PC-9 (cell line): ENCODE measurements at regions not wholly inside any gene's neighbourhood (a gene's known extent, or its start where the extent isn't known, plus 50 kb on each side); places are given as distances from the start of the nearest gene placed in this dataset.

Source experiments
- BruUV-seq: library from RNA; stranded (reverse); fragments of 400-500 nt; replicated peaks from 2 replicates; lab custom pipeline; 2021; lab: Mats Ljungman, UMichigan
- CTCF ChIA-PET: fragments of 300-600 bp; sonication (Branson Sonifier 250); formaldehyde crosslinking; loops from one replicate; lab custom pipeline; 2022; ENCODE audit warnings: antibody characterized with exemption; lab: Charles Lee
- POLR2A ChIA-PET: fragments of 300-600 bp; sonication (Branson Sonifier 250); formaldehyde crosslinking; loops from one replicate; lab custom pipeline; 2022; ENCODE audit warnings: antibody characterized with exemption; ENCODE audit not compliant: unreplicated experiment; lab: Charles Lee
- DNase-seq, 2 experiments: peaks; one replicate each; pipeline versions ENCODE4 v3.0.0 to v3.0.0-alpha.2; 2015 to 2022; ENCODE audit warnings: mixed read lengths in 1 of 2
- H2AFZ ChIP-seq: fragments of 200-600 bp; sonication (generic); 2 replicates; pipeline ENCODE4 v1.8.1; 2017; ENCODE audit warnings: antibody characterized with exemption
- H3F3A ChIP-seq: fragments of 200-600 bp; sonication (generic); 2 replicates; pipeline ENCODE4 v1.8.1; 2017; ENCODE audit warnings: antibody characterized with exemption, mild to moderate bottlenecking, low read depth; ENCODE audit not compliant: insufficient read depth
- H3K27ac ChIP-seq: fragments of 200-600 bp; sonication (generic); 2 replicates; pipeline ENCODE4 v1.6.1; 2016; ENCODE audit warnings: mixed run types
- H3K27me3 ChIP-seq: fragments of 200-600 bp; sonication (generic); 2 replicates; pipeline ENCODE4 v1.6.1; 2016; ENCODE audit warnings: low read depth, mixed run types; ENCODE audit not compliant: insufficient read depth
- H3K36me3 ChIP-seq: fragments of 200-600 bp; sonication (generic); 2 replicates; pipeline ENCODE4 v1.6.1; 2016; ENCODE audit warnings: low read depth, mixed run types
- H3K4me1 ChIP-seq: fragments of 200-600 bp; sonication (generic); replicated peaks from 2 replicates; pipeline ENCODE4 v1.6.1; 2016; ENCODE audit warnings: mixed run types; ENCODE audit not compliant: insufficient read depth
- H3K4me2 ChIP-seq: fragments of 200-600 bp; sonication (generic); 2 replicates; pipeline ENCODE4 v1.6.1; 2017; ENCODE audit warnings: mixed run types
- H3K4me3 ChIP-seq: fragments of 200-600 bp; sonication (generic); 2 replicates; pipeline ENCODE4 v1.6.1; 2016; ENCODE audit warnings: mixed run types
- H3K79me2 ChIP-seq: fragments of 200-600 bp; sonication (generic); 2 replicates; pipeline ENCODE4 v1.6.1; 2017; ENCODE audit warnings: low read depth, mixed run types
- H3K9me2 ChIP-seq: fragments of 200-600 bp; sonication (generic); 2 replicates; pipeline ENCODE4 v1.8.1; 2017; ENCODE audit warnings: mild to moderate bottlenecking; ENCODE audit not compliant: insufficient read depth
- H3K9me3 ChIP-seq: fragments of 200-600 bp; sonication (generic); 2 replicates; pipeline ENCODE4 v1.8.1; 2016; ENCODE audit warnings: low read depth; ENCODE audit not compliant: insufficient read depth
- H4K20me1 ChIP-seq: fragments of 200-600 bp; sonication (generic); 2 replicates; pipeline ENCODE4 v1.8.1; 2017; ENCODE audit not compliant: insufficient read depth
- EZH2 ChIP-seq: fragments of 200-600 bp; sonication (generic); IDR thresholded peaks from 2 replicates; pipeline ENCODE4 v1.8.0; 2017; ENCODE audit warnings: antibody characterized with exemption, low read depth
- intact Hi-C: fragments of 100-400 bp; cut with micrococcal nuclease; formaldehyde crosslinking; loops from one replicate; pipeline ENCODE4 v1.10.0; 2022; ENCODE audit not compliant: unreplicated experiment
- TF ChIP-seq, protein P1 (sequence below): fragments of 200-600 bp; sonication (generic); conservative IDR thresholded peaks from 2 replicates; pipeline ENCODE4 v1.6.1; 2017; ENCODE audit warnings: mixed run types, antibody characterized with exemption, mild to moderate bottlenecking, moderate library complexity

GRCh38 chr14:38145142-38145541 lies 62.6 kb upstream of the SSTR1 start:
- TF ChIP-seq, protein P1, sequence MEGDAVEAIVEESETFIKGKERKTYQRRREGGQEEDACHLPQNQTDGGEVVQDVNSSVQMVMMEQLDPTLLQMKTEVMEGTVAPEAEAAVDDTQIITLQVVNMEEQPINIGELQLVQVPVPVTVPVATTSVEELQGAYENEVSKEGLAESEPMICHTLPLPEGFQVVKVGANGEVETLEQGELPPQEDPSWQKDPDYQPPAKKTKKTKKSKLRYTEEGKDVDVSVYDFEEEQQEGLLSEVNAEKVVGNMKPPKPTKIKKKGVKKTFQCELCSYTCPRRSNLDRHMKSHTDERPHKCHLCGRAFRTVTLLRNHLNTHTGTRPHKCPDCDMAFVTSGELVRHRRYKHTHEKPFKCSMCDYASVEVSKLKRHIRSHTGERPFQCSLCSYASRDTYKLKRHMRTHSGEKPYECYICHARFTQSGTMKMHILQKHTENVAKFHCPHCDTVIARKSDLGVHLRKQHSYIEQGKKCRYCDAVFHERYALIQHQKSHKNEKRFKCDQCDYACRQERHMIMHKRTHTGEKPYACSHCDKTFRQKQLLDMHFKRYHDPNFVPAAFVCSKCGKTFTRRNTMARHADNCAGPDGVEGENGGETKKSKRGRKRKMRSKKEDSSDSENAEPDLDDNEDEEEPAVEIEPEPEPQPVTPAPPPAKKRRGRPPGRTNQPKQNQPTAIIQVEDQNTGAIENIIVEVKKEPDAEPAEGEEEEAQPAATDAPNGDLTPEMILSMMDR = no peak
- TF ChIP-seq EZH2 = no peak
- no peak overlapping the region for H3K4me2 ChIP-seq
- H3K9me2 ChIP-seq = no peaks in the 10 kb centered on the region
- intact Hi-C loops = no loop called here
- H2AFZ ChIP-seq = no peak overlapping the region
- ChIA-PET CTCF (no interaction called here), POLR2A (no interaction called here)
- no peaks in the 10 kb centered on the region; the same call in 1 of the 2 replicates for H3F3A ChIP-seq
- H3K79me2 ChIP-seq = no peaks in the 10 kb centered on the region
- peaks cover 9% of the 10 kb centered on the region; the same call in 1 of the 2 replicates for H3K4me1 ChIP-seq
- BruUV-seq = no TSS peak
- H3K36me3 ChIP-seq = no peaks in the 10 kb centered on the region
- H3K27me3 ChIP-seq = no peaks in the 10 kb centered on the region
- H3K27ac ChIP-seq = no peak overlapping the region
- no peak for DNase-seq
- no peak overlapping the region for H3K4me3 ChIP-seq
- H3K9me3 ChIP-seq = no peaks in the 10 kb centered on the region
- no peaks in the 10 kb centered on the region for H4K20me1 ChIP-seq

DNA sequence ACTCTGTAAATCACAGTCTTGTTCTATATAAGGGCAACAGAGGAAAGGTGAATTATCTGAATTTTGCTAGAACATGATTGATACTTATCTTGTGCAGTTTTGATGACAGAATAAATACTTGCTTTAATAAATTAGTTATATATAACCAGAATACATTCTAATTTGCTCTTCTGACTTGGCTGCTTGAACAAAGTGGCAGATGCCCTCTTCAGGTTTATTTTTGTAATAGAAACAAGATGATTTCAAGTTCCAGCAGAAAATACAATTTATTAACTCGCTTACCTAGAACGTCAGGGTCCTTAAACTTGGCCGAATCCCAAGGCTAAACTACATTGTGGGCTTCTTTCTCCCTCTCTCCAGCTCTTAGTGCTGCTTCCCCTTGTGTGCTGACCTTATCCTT lies 57.6 kb upstream of the SSTR1 start:
- TF ChIP-seq EZH2 = no peak
- TF ChIP-seq, protein P1 = no peak
- Histone ChIP-seq H3K27me3 (no peaks in the 10 kb centered on the region), H3K36me3 (no peaks in the 10 kb centered on the region), H3K9me3 (no peaks in the 10 kb centered on the region), H3K4me1 (no peaks in the 10 kb centered on the region), H3K4me2 (no peak overlapping the region), H4K20me1 (no peaks in the 10 kb centered on the region), H3K79me2 (no peaks in the 10 kb centered on the region), H3K27ac (no peak overlapping the region), H2AFZ (no peak overlapping the region), H3K4me3 (no peak overlapping the region), H3K9me2 (no peaks in the 10 kb centered on the region), H3F3A (no peaks in the 10 kb centered on the region)
- POLR2A ChIA-PET = no interaction called here
- no TSS peak for BruUV-seq
- CTCF ChIA-PET = no interaction called here
- no peak for DNase-seq
- intact Hi-C loops = no loop called here
